HG03342 (cell line): ENCODE measurements at regions not wholly inside any gene's neighbourhood (a gene's known extent, or its start where the extent isn't known, plus 50 kb on each side); places are given as distances from the start of the nearest gene placed in this dataset.
A peak's percentile ranks its signal among the peaks of the same experiment; 100 is the strongest.

Experiments
- ATAC-seq: cut with Tn5 transposase; IDR thresholded peaks from one replicate; pipeline ENCODE4 v1.9.1; 2021; ENCODE audit warnings: mild to moderate bottlenecking, moderate library complexity; ENCODE audit not compliant: unreplicated experiment

DNA sequence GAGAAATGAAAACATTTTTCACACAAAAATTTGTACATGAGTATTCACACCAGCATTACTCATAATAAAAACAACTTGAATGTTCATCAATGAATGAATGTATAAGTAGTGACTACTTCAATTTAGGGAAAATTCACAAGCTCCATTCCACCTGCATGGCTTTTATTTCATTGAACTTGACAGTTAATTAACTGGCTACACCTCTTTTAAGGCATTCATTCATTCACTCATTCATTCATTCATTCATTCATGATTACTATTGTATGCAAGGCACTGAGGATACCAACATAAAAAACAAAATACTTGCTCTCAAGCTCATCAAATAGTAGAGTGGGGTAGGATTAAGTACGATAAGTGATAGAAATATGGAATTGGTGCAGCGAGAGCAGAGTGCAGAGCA is 198.3 kb upstream of the DLGAP1 start:
- ATAC-seq, result no peak

- ATAC-seq, result no peak
Observed at GRCh38 chr18:4641771-4642368, 186.8 kb upstream of the DLGAP1 start.

DNA sequence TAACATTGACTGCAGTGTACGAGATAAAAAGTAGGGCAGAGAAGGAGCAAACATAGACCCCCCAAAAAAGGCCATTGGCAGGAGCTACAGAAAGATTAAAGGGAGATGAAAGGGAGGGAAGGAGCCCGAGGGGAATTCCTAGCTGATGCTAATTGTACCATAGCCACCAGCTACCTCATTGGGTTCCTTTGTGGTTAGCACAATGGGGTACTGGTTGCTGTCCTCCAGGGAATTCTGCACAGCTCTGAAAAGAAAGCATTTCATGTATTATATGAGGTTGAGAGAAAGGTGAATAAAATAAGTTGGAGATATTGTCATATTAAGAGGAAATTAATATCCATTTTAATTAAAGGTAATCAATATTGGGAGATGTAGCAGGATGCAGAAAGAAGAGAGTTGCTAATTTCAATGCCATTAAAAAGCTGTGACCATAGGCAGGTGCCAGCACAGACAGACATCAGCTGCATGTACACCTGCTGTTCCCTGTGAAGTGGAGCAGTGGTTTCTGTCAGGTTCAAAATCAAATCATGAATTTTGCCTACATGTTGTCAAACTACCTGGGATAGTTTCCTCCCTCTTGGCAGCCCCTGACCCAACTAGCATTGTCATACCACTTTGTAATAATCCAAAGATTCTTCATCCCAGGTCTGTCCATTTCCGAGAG is 185.4 kb upstream of the DLGAP1 start:
- ATAC-seq, result no peak

DNA sequence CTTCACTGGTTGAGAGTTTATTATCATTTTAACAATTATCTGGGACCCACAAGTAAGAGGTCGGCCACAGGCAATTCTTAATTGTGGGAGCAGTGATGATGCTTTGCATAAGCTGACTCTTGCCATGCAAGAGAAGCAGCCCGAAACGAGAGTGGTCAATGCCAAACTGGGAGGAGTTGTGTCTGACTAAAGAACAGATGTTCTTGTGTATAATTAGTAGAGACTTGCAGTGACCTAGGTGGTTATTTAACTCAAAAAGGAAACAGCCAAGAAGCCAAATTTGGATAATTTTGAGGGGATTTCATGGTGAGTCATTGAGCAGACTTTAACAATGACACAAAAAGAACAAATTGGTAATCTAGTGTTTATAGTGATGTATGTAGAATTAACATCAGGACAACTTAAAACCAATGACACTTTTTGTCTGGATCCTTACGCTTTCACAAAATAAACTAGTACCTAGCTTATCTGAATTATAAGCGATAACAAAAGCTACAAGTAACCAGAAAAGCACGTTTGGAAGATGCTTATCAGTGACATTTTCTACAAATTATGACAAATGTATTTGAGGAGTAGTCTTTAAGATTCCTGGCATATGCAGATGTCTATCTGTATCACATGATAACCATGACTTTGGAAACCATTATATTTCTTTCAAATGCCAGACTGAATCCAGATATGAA is 184.7 kb upstream of the DLGAP1 start:
- peak; percentile 95 for ATAC-seq

DNA sequence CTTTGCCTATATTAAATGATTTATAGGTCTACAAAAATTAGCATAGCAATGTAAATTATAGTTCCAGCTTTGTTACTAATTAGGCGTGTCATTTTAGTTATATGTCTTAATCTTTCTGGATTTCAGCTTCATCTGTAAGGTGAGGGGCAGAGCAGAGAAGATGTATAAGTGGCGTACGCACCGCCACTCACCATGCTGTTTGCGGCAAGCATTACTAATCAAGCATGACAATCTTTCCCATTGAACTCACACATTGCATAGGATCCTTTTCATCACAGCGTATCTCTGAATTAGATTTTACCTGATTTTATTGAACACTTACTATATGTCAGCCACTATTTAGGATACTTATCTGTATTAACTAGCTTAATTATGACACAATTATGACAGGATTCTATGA is 183.6 kb upstream of the DLGAP1 start:
- no peak for ATAC-seq

GRCh38 chr18:4637876-4638275 is 182.8 kb upstream of the DLGAP1 start:
- ATAC-seq, result no peak

- no peak for ATAC-seq
Observed at GRCh38 chr18:4636967-4637366, 181.9 kb upstream of the DLGAP1 start.

GRCh38 chr18:4631239-4631638 is 176.1 kb upstream of the DLGAP1 start:
- ATAC-seq, result no peak

DNA sequence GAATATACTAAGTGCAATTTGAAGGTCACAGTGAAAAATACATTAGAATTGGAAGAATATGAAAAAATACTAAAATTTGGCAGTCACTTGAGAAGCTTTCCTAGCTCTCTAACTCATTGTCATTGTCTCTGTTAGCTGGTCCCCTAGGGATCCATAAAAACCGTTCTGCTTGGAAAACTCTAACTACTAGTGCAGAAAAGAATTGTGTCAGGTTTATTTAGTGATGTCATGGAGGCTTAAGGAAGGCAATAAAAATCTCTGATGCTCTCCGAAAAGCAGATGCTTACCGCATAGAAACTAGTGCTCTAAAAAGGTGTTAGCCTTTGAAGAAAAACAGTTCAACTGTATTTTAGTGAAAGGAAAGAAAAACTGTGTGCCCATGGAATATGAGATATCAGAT is 150.1 kb upstream of the DLGAP1 start:
- no peak for ATAC-seq

DNA sequence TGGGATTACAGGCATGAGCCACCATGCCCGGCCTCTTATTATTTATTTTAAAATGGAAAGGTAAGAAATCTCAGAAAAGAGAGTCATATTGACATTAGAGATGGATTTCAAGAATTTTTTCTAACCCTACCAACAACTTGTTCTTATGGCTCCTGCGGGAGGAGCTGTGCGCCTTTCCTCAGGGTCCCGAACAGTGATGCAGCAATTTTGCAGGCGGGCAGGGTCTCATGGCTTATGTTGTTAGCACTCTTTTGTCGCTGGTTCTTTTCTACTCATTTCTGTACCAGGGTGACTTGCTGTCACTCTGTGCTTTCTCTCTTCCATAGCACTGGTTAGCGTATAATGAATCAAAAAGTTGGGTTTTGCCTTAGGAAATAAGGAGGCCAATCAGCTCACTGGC is 148.8 kb upstream of the DLGAP1 start:
- no peak for ATAC-seq

DNA sequence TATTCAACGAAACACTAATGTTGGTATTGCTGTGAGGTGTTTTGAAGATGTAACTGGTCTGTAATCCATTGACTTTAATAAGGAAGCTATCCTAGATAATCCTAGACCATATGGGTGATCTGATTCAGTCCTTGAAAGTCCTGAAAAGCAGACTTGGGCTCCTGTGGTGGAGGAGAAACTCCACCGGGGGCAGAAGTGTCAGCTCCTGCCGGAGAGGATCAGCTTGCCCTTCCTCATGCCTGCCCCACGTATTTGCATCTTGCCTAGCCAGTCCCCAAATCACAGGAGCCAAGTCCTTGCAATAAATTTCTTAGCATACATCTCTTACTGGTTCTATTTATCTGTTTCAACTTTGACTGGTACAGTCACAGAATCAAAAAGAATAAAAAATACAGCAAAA is 144.2 kb upstream of the DLGAP1 start:
- ATAC-seq, result no peak

DNA sequence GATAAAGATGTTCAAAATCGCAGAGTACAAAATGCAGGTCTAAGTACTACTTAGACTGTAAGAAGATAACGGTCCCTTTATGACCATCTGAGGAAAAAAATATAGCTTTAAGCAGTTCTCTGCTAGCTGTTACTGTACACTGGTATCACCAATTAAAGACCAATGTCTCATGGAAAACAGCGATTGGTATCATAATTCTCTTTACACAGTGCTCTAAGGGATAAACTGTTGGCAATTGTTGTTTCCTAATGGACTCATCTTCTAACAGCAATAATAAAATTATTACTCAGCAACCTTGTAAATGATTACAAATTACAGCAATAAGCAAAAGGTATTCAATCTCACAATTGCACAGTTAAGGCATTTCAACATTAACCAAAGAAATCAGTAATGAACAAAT is 142.2 kb upstream of the DLGAP1 start:
- ATAC-seq, result no peak

DNA sequence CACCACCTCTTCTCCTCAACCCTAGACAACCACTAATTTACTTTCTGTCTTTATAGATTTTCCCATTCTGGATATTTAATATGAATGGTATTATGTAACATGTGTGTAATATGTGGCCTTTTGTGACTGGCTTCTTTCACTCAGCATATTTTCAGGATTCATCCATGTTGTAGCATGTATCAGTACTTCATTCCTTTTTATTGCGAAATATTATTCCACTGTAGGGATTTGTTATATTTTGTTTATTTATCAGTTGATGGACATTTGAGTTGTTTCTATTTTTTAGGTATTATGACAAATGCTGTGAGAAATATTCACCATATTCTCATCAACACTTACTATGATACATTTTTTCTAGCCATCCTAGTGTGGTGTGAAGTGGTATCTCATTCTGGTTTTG is 138.8 kb upstream of the DLGAP1 start:
- ATAC-seq, result no peak

DNA sequence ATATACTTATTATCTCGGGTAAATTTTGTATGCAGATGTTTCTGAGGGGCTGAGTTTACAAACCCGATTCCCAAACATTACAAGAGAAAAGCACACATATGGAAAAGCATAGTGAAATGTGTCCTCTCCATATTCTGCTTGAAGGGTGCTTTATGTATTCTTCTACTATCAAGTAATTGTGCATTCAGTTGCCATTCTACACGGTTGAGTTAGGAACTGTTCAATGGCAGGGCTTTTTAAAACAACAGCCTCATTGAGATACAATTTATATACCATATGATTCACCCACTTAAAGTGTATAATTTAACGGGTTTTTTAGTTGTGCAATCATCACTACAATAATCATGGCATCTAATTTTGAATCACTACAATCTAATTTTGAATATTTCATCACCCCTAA is 138.4 kb upstream of the DLGAP1 start:
- no peak for ATAC-seq

DNA sequence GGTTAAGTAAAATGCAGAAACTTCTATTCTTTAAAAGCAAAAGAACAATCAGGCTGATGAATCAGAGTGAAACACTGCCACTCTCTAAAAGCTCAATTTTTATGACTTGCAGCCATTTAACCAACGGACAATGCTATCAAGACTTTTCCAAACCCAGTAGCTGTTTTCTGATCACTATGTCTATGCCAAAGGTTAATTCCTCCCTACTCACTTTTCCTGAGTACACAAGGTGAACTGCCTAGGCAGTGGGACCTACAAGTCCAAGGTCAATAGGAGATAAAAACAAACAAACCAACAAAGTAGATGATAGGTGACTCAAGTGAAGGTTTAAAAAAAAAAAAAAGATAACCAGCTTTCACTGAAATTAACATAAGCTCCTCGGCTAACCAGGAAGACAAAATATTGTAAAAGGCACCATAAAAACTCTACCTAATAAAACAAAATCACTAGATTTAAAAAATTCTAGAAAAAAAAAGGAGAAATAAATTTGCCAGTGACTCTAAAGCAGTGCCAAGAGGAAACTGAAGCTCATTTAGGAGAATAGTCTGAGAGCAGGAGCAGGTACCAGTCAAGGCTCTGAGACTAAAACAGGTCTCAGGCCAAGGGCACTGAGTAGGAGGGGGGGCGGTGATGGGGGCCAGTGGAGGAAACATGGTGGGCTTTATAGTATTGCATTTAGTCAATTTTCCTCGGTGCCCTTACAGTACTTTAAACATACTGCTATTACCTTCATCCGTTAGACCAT is 134.1 kb upstream of the DLGAP1 start:
- ATAC-seq, result no peak

DNA sequence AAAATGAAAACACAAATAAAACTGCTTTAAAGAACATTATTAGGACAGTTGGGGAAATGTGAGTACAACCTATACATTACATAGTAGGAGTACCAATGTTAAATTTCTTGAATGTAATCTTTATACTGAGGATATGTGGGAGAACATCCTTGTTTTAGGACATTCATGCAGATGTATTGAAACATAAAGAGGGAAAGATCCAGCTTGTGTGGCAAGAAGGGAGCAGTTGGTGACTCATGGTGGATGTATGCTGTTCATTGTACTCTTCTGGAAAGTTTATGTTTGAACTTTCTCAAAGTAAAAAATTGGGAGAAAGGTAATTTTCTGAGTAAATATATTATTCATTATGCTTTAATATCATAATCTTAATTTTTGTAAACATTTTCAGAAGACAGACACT is 132.1 kb upstream of the DLGAP1 start:
- ATAC-seq, result no peak

- no peak for ATAC-seq
Observed at GRCh38 chr18:4586731-4587130, 131.6 kb upstream of the DLGAP1 start.

DNA sequence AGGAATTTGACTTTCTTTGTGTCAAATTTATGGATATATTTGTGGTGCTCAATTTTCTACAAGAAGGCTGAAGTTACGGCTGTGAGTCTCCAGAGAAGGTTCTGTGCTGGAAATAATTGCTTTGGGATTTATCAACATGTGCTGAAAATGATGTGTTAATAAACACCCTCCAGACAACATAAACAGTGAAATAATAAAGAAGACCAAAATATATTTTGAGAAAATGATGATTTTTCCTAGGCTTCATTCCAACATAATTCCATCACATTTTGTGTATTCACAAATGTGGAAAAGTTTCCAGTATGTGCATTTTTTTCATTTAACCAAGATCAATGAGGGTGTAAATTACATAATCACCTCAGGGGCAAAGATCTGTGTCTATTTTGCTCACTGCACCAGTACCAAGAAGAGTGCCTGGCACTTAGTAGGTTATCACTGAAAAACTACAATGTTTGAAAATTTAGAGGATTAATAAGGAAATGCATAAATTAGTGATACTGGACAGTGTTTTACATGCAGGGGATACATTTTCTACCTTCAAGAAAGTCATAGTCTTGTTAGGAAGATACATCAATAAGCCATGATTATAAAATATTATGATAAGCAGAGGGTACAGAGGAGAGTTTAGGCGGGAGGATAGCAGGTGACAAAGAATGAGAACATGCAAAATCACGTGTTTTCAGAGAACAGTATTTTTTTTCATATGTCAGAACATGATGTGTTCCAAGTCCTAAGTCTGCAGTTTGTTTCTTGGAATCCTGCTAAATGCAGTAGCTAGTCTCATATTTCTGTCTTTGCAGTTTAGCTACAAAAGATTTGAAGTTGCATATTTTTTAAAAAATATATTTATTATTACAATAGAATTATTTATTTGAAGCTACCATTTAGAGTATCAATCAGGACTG is 127.6 kb upstream of the DLGAP1 start:
- ATAC-seq, result no peak

GRCh38 chr18:4581966-4582365 is 126.9 kb upstream of the DLGAP1 start:
- no peak for ATAC-seq

DNA sequence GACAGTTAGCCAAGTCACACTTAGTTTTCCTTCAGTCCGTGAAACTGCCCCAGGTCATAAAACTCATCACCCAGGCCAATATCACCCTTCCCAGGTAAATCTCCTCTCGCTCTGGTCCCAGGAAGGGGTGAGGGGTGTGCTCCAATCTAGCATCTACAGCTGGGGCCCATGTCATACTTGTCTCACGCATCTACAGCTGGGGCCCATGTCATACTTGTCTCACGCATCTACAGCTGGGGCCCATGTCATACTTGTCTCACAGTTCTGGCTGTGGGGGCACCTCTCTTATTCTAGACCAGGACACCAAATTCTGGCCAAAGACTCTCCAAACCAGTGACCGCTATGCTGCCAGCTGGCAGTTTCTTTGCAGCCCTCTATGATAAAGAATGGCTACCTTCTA is 123.3 kb upstream of the DLGAP1 start:
- no peak for ATAC-seq

DNA sequence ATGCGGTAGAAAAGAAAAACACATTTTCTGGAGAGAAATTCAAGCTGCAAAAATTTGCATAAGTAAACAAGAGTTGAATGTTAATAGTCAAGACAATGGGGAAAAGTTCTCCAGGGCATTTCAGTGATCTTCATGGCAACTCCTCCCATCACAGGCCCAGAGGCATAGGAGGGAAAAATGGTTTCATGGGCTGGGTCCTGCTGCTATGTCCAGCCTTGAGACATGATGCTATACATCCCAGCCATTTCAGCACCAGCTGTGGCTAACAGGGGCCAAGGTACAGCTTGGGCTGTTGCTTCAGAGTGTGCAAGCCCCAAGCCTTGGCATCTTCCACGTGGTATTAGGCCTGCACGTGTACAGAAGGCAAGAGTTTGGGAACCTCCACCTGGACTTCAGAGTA is 118.6 kb upstream of the DLGAP1 start:
- no peak for ATAC-seq
